AG04450 (cell line): ENCODE measurements at regions not wholly inside any gene's neighbourhood (a gene's known extent, or its start where the extent isn't known, plus 50 kb on each side); places are given as distances from the start of the nearest gene placed in this dataset.

ENCODE experiments used
- CTCF ChIA-PET: fragments of 300-600, 350-600 bp; formaldehyde crosslinking; extraction: SDS; loops from one replicate; lab custom pipeline; 2022; ENCODE audit warnings: antibody characterized with exemption, inconsistent platforms; lab: Charles Lee
- POLR2A ChIA-PET: fragments of 350-600 bp; formaldehyde crosslinking; extraction: SDS; loops from one replicate; lab custom pipeline; 2021; ENCODE audit warnings: antibody characterized with exemption, inconsistent platforms; lab: Yijun Ruan, JAX
- DNase-seq: peaks from one replicate; pipeline ENCODE4 v3.0.0-alpha.2; 2011; ENCODE audit warnings: low read depth, low spot score
- H3K27ac ChIP-seq: one replicate; pipeline ENCODE4 v1.5.1; 2012; ENCODE audit warnings: low read depth, low read length, control low read depth
- H3K27me3 ChIP-seq: one replicate; pipeline ENCODE4 v1.6.0; 2012; ENCODE audit warnings: low read length; ENCODE audit not compliant: control insufficient read depth, insufficient read depth
- H3K4me3 ChIP-seq: 2 replicates; pipeline ENCODE4 v1.5.1; 2011; ENCODE audit warnings: mild to moderate bottlenecking, low read depth, low read length, control low read depth
- H3K9me3 ChIP-seq: 2 replicates; pipeline ENCODE4 v1.5.1; 2012; ENCODE audit warnings: low read length; ENCODE audit not compliant: control insufficient read depth, insufficient read depth
- CTCF ChIP-seq: IDR thresholded peaks from 2 replicates; pipeline ENCODE4 v1.5.1; 2011; ENCODE audit warnings: low read depth, low read length, control low read depth, inconsistent platforms

GRCh38 chr18:68086481-68086880 is 570.0 kb upstream of the DSEL start:
- ChIA-PET POLR2A (no interaction called here), CTCF (no interaction called here)
- Histone ChIP-seq H3K4me3 (no peak overlapping the region), H3K9me3 (no peaks in the 10 kb centered on the region), H3K27me3 (no peaks in the 10 kb centered on the region), H3K27ac (no peak overlapping the region)
- DNase-seq = no peak
- no peak for TF ChIP-seq CTCF

GRCh38 chr18:68085251-68085650 is 568.7 kb upstream of the DSEL start:
- no peaks in the 10 kb centered on the region for H3K27me3 ChIP-seq
- no peak for DNase-seq
- no peak for TF ChIP-seq CTCF
- ChIA-PET POLR2A (no interaction called here), CTCF (interaction anchor here (0.7 kb wide), 2 partner anchors 593 to 623 kb away, joined by 3 to 5 read pairs; no protein-coding TSS in a partner anchor)
- H3K27ac ChIP-seq = no peak overlapping the region
- H3K9me3 ChIP-seq = peaks cover 3% of the 10 kb centered on the region; the same call in 1 of the 2 replicates
- H3K4me3 ChIP-seq = no peak overlapping the region

GRCh38 chr18:68083776-68084175 is 567.3 kb upstream of the DSEL start:
- TF ChIP-seq CTCF = no peak
- DNase-seq = no peak
- Histone ChIP-seq H3K27me3 (no peaks in the 10 kb centered on the region), H3K27ac (no peak overlapping the region), H3K9me3 (peaks cover 3% of the 10 kb centered on the region; the same call in 1 of the 2 replicates), H3K4me3 (no peak overlapping the region)
- ChIA-PET POLR2A (no interaction called here), CTCF (no interaction called here)

GRCh38 chr18:68083131-68083530 is 566.6 kb upstream of the DSEL start:
- DNase-seq = peak; percentile 68
- ChIA-PET CTCF (no interaction called here), POLR2A (no interaction called here)
- TF ChIP-seq CTCF = no peak
- H3K9me3 ChIP-seq = peaks cover 3% of the 10 kb centered on the region; the same call in 1 of the 2 replicates
- no peaks in the 10 kb centered on the region for H3K27me3 ChIP-seq
- H3K27ac ChIP-seq = no peak overlapping the region
- H3K4me3 ChIP-seq = no peak overlapping the region

GRCh38 chr18:68072744-68073143 is 556.2 kb upstream of the DSEL start:
- Histone ChIP-seq H3K27me3 (no peaks in the 10 kb centered on the region), H3K4me3 (no peak overlapping the region), H3K27ac (no peak overlapping the region), H3K9me3 (peaks cover 8% of the 10 kb centered on the region)
- no peak for TF ChIP-seq CTCF
- POLR2A ChIA-PET = no interaction called here
- no peak for DNase-seq
- CTCF ChIA-PET = interaction anchor here (0.6 kb wide), 1 partner anchor 20 kb away, joined by 5 read pairs; no protein-coding TSS in a partner anchor
